GM21529 (cell line): ENCODE measurements at regions not wholly inside any gene's neighbourhood (a gene's known extent, or its start where the extent isn't known, plus 50 kb on each side); places are given as distances from the start of the nearest gene placed in this dataset.
"Not testable (repeated sequence)": the region's sequence is repeated elsewhere in the genome, so short reads cannot be mapped to it uniquely, and the experiment has no call there.

Experiments used
- ATAC-seq: cut with Tn5 transposase; IDR thresholded peaks from one replicate; pipeline ENCODE4 v1.9.1; 2021; ENCODE audit not compliant: unreplicated experiment

DNA sequence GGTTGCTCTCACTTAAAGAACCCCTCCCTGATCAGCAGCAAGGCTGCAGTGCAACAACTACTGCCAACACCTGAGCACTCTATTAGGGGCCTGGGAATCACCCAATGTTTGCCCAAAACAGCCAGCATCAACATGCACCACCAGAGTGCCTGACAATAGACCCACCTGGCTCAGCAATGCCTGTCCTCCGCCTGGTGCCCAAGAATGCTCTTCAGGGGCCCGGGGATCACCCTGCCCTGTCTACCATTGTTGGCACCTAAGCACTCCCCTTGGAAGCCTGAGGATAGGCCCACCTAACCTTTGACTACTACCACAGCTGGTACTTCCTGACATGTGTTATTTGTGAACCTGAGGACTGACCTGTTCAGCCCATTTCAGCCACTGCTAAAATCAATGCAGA, 1363.1 kb upstream of the PRR20A start:
- no peak for ATAC-seq

DNA sequence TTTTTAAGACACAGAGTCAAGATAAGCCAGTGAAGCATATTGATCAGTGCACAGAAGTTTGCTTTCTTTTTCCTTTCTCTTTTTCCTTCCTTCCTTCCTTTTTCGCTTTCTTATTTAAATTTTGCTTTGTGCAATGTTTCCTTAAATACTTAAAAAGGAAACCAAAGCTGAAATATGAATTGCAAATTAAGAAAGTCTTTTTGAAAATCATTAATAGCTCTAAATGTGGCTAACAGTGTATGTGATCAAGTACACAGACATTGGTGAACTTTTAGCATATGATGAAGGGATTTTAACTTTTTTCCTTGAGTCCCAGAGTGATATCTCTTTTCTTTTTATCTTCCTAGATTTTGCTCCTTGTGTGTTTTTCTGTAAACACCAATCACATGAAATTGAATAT, 1356.9 kb upstream of the PRR20A start:
- no peak for ATAC-seq

DNA sequence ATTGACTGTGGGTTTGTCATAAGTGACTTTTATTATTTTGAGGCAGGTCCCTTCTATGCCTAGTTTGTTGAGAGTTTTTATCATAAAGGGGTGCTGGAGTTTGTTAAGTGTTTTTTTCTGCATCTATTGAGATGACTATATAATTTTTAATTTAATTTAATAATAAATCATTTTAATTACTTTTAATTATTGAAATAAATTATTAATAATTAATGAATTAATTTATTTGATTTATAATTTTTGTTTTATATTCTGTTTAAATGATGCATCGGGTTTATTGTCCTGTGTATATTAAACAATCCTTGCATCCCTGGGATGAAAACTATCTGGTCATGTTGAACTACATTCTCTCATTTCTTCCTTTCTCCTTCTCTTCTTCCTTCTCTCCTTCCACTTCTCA, 1352.2 kb upstream of the PRR20A start:
- ATAC-seq = no peak

DNA sequence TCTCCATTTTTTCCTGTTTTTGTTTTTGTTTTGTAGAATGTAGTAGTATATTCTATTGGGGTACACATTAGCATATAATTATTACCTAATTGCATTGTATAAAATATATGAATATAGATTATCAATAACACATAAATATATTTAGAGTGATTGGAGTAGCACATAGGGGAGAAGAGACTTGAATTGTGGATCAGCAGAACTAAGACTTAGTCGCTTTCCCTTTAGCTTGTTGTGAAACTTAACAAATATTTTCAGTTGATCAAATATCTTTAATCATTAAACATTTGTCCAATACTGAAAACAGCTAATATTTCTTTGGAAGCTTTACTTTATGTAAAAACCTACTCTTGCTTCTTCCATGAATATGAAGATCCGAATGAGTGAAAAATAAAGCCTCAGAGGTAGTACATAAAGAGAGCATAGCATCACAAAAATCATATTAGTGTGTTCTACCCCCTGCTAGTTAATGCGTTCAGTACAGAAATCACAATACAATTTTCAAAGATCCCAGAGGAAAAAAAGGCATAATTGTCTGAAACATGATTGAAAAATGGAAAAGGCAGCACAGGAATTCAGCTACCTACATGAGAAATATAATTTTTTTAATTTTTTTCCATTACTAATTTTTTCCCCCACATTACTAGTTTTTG, 1348.0 kb upstream of the PRR20A start:
- ATAC-seq = no peak

DNA sequence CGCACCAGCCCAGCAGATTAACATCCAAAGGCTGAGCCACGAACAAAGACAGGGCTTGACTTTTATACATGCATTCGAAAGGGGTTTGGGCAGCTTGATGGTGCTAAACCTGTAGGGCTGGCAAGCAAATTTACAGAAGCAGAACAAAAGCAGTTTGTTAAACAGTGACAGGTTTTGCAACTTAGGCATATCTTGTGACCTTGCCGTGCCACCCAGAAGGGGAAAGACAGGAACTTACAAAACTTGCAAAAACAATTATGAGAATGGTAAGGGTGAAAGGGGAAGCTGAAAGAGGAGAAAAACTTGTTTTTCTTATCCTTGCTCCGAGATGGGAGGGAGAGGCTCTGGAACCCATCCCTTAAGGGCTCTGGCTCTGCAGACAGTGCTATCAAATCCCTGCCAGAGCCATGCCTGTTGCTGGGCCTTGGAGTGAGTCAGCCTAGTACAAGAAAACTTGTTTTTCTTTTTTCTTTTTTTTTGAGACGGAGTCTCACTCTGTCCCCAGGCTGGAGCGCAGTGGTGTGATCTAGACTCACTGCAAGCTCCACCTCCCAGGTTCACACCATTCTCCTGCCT, 1325.2 kb upstream of the PRR20A start:
- ATAC-seq = no peak

DNA sequence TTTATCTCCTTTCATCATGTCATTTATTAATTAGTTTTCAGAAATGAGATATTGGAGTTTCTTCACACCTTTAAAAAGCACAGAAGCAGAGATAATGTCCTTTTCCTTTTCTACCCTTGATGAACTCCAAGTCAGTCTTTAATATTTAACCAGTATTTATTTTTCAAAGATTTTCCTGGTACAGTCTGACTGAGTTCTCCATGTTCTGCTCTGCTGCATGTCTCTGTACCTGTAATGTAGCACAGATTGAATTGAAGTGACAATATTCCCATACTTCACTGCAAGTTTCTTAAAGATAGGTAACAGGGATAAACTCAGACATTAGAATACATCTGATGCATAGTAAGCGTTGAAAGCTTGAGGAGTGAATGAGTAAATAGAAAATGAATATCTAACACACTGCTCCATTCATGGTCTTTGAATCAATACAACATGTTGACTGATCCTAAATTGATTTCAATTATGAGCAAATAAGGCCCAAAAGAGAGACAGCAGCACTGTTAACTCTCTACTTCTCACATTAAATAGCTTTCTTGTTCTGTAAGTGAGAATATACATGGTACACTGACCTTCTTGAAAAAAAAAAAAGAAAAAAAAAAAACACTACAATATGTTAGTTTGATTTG, 1323.6 kb upstream of the PRR20A start:
- ATAC-seq = no peak

DNA sequence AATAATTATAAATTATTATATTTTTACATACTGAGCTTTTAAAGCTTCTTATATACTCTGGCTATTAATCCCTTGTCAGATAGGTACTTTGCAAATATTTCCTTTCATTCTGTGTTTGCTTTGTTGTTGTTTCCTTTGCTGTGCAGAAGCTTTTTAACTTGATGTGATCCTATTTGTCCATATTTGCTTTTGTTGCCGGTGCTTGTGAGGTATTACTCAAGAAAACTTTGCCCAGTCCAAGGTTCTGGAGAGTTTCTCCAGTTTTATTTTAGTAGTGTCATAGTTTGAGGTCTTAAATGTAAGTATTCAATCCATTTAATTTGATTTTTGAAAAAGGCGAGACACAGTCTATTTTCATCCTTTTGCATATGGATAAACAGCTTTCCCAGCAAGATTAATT, 1319.9 kb upstream of the PRR20A start:
- ATAC-seq = no peak

DNA sequence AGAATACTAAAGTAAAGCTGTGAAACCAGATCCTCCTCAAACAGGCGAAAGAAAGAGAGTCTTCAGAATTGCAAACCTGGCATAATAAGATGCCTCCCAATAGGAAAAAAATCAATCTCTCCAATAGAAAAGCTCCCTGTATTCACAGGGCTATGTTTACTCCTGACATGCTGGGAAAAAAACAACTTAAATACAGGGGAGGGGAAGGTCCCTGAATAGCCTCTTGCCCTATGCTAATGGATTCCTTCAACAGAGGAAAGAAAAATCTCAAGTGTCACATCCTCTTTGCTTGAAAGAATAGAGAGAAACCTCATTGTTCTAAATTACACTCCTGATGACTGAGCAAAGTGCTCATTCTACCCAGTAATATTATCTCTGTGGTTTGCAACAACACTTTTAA, 1271.1 kb upstream of the PRR20A start:
- no peak for ATAC-seq

DNA sequence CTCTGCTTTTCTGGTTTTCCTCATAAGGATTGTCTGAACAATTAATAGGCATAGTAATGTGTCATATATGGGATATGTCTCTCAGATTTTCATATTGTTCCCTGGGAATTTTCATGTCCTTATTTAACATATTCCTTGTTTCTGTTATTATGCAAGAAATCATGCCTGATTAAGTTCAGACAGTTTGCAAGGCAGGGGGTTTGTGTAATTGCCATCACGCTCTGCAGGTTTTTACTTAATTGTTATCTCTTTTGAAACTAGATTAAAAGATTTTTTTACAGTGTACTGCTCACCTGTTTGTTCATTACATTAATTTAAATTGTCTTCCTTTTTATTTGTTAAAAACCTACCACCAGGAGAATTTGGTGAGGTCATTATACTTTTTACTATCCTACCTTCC, 1253.2 kb upstream of the PRR20A start:
- ATAC-seq = no peak

DNA sequence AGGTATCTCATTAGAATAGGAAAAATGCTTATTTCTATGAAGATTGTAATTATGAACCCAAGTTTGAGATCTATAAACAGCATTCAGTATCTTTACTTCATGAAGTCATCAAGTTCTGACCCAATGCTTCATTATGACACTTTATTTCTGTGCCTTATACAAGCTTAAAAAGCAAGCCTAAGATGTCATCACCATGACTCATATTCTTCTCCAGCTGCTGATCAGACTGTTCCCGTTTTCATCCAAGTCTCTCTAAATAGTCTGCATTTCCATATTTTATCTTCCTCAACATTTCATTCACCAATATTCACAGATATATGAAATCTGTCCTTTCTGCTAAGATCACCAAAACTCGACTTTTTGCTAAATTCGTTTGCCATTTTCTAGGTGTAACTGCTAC, 1247.2 kb upstream of the PRR20A start:
- no peak for ATAC-seq

DNA sequence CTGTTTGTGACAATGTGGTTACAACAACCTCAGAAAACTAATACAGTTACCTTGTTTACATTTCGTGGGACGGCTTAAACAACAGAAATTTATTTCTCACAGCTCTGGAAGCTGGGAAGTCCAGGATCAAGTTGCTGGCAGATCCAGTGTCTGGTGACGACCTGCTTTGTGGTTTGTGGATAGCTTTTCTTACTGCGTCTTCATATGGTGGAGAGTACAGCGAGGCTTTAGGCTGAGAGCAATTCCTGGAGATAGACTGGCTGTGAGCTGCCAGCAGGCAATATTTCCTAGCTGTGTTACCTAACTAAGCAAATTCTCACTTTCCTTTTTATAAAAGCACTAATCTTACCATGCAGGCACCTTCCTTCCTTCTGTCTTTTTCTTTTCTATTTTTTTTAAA, 1203.5 kb upstream of the PRR20A start:
- ATAC-seq = no peak

DNA sequence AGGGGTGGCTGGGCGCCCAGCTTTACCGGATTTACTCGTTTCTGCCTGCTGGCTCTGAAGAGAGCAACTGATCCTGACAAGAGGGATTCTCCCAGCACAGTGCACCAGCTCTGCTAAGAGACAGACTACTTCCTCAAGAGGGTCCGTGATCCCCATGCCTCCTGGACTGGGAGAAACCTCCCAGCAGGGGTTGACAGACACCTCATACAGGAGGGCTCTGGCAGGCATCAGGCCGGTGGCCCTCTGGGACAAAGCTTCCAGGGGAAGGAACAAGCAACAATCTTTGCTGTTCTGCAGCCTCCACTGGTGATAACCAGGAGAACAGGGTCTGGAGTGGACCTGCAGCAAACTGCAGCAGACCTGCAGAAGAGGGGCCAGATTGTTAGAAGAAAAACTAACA, 1192.5 kb upstream of the PRR20A start:
- ATAC-seq = no peak

DNA sequence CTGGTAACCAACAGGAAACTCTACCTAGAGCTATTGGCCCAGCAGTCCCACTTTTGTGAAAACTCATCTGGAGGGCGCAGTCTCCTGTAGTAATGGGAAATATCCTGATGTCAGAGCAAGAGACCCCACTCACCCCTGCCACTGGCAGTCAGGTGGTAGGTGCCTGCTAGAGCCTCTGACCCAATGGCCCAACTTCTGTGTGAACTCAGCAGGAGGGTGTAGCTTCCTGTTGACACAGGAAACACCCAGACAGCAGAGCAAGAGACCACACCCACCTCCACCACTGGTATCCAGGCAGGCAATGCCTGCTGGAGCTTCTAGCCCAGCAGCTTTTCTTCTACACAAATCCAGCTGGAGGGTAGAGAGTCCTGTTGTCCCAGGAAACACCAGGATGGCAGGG, 1176.8 kb upstream of the PRR20A start:
- ATAC-seq = no peak

DNA sequence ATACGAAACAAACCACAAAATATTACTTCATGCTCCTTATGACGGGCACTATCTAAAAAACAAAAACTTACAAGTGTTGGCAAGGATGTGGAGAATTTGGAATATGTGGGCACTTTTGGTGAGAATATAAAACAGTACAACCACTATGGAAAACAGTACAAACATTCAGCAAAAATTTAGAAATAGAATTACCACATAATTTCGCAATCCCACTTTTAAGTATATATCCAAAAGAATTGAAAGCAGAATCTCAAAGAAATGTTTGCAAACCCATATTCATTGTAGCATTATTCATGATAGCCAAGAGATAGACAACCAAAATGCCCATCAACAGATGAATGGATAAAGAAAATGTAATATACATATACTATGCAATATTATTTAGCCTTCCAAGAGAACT, 1173.7 kb upstream of the PRR20A start:
- no peak for ATAC-seq

DNA sequence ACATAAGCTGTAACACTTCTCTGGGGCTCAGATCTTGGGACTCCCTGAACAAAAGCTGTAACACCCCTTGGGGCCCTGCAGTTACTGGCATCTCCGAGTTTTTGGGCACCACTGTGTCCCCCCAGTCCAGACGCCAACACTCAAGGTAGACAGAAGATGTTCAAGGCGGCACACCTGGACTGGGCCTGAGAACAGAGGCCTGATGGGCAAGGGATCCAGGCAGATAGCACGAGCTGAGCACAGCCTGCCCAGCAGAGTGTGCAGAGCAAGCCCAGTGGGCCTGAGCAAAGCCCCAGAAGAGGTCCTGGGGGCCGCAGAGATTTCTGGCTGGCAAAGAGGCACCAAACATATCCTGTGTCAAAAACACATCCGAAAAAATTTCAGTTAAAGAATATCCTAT, 1163.3 kb upstream of the PRR20A start:
- ATAC-seq = no peak

DNA sequence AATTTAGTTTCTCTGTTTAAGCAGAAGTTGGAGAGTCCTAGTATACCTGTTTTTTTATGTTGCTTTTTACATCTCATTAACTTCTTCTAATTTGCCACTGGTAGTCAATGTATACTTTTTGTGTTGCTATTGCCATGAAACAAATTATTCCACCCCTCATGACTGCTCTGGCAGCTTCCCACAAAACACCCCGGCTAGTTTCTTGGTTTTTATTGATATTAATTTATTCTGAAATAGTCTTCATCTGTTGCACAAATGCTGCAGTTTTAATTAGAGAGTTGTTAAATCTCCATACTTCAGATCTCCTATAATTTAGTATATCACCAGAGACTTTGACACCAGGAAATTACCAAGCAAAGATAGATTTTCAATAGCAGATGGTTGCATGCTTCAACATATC, 1159.3 kb upstream of the PRR20A start:
- no peak for ATAC-seq

DNA sequence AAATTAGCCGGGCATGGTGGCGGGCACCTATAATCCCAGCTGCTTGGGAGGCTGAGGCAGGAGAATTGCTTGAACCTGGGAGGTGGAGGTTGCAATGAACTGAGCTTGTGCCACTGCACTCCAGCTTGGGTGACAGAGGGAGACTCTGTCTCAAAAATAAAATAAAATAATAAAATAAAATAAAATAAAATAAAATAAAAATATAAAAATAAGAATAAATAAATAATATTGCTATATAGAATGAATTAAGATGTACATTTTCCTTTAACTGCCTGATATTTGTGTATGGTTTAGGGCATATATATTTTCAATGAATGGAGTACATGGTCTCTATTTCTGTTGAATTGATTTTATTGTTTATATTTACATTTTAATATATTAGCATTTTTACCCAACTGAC, 1156.7 kb upstream of the PRR20A start:
- not testable (repeated sequence) for ATAC-seq

DNA sequence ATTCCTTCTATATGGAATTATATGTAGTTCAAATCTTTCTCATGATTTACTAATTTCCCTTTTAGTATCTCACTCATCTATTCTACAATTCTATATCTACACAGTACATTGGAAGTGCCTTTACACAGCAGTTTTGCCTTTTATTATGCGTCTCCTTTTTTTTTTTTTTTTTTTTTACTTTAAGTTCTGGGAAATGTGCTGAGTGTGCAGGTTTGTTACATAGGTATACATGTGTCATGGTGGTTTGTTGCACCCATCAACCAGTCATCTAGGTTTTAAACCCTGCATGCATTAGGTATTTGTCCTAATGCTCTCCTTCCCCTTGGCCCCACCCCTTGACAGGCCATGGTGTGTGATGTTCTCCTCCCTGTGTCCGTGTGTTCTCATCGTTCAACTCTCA, 1150.1 kb upstream of the PRR20A start:
- no peak for ATAC-seq

DNA sequence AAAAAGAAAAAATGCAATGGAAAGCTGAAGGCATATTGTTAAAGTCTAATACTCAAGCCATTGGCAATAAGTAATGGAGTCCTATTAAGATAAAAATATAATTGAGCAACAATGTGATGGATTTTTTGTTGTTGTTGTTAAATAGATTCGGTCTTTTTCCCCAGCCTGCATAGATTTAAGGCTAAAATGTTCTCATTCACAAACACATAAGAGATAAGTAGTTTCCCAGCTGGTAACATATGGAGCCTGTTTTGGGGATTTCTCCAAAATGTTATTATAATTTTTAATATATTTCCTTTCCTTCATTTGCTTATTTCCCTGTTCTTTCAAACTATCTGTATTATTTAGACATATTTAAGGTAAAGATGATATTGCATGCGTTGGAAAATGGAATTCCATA, 1149.1 kb upstream of the PRR20A start:
- ATAC-seq = no peak

DNA sequence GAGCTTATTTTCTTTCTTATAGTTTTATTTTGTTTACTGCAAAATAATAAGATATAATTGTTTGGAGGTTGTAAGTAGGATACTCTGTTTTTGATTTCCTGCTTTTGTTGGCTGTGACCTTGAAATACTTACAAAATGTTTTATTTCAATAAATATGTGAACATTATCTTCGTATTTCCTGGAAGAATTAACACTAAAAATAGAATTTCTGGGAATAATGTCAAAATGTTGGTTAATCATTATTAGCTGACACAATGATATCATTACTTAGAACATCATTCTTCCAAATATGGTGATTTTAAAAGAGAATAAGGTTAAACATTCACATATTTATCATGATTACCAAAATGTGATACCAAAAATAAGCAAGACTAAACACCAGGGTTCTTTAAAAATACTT, 1148.6 kb upstream of the PRR20A start:
- no peak for ATAC-seq

DNA sequence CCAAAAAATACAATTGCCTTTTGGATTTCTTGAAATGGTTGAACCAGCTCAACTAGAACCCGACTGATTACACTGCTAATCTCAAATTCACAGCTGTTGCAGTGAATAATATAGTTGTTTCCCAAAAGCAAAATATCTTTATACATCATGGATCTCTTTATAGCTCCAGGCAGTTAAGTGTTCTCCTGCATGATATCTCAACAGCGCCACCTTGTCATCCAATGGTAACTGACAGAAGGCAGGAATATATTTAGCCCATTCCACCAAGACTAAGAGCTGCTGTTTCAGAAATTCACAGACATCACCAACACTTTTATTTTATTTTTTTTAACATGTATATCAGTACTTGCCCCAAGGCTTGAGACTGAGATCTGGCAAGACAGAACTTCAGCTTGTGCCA, 1141.0 kb upstream of the PRR20A start:
- no peak for ATAC-seq

DNA sequence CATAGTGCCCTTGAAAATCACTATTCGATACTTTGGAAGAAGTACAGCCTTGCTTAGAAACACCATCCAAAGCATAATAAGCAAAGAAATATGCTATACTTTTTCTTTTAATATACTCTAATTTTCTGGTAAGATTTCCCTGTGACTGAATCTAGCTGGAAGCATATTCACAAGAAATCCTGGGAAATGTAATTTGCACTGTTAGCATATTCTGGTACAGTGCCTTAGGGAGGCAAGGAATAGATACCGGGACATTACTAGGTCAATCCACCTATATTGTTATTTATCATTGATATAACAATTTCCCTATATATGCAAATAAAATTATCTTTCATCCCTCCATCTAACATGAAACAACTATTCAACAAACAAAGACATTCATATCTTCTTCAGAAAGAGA, 1131.3 kb upstream of the PRR20A start:
- no peak for ATAC-seq

DNA sequence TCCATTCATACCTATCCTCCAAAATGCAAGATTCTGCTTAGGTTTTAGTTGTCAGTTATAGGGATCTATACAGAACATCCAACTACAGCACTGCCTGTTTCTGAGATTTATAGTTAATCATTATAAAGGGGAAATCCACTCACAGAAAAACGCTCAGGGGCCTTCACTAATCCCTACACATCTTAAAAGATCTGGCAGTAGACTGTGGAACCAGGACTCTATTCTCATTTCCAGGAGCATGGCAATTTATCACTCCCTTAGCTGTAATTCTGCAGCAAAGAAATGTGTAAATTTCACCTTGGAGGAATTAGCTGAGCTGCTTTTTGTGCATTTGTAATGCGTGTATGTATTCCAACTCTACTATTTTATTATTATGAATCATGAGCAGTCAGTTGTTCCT, 1128.1 kb upstream of the PRR20A start:
- no peak for ATAC-seq
